HL-60 (cell line): ENCODE measurements at regions not wholly inside any gene's neighbourhood (a gene's known extent, or its start where the extent isn't known, plus 50 kb on each side); places are given as distances from the start of the nearest gene placed in this dataset.

Source experiments
- DNase-seq, 2 experiments: peaks; one replicate each; pipeline ENCODE4 v3.0.0-alpha.2; 2010 to 2020; ENCODE audit warnings: low read depth in 1 of 2, low spot score in 1 of 2
- H3K27ac ChIP-seq: fragments of 250-450 bp; sonication (Bioruptor Pico); replicated peaks from 2 replicates; pipeline ENCODE4 v1.5.1; 2020; ENCODE audit warnings: mild to moderate bottlenecking, moderate library complexity
- H3K27me3 ChIP-seq: fragments of 250-450 bp; sonication (Bioruptor Pico); 2 replicates; pipeline ENCODE4 v1.5.1; 2021; ENCODE audit warnings: mild to moderate bottlenecking, moderate library complexity; ENCODE audit not compliant: insufficient read depth, poor library complexity, severe bottlenecking
- H3K4me3 ChIP-seq: replicated peaks from 2 replicates; pipeline ENCODE4 v1.5.1; 2011; ENCODE audit warnings: mild to moderate bottlenecking, control low read depth, low read length; ENCODE audit not compliant: insufficient read depth
- CTCF ChIP-seq: IDR thresholded peaks from one replicate; pipeline ENCODE4 v1.5.1; 2011; ENCODE audit warnings: low read length, control low read depth, inconsistent platforms; ENCODE audit not compliant: insufficient read depth
- GABPA ChIP-seq: IDR thresholded peaks from 2 replicates; pipeline ENCODE4 v1.6.1; 2012; ENCODE audit warnings: low read depth
- POLR2AphosphoS5 ChIP-seq: IDR thresholded peaks from 2 replicates; pipeline ENCODE4 v1.6.1; 2012; ENCODE audit warnings: low read depth
- REST ChIP-seq: IDR thresholded peaks from 2 replicates; pipeline ENCODE4 v1.6.1; 2012; ENCODE audit warnings: low read depth; ENCODE audit not compliant: insufficient replicate concordance
- SPI1 ChIP-seq: IDR thresholded peaks from 2 replicates; pipeline ENCODE4 v1.6.1; 2012; ENCODE audit warnings: low read depth, mild to moderate bottlenecking, borderline replicate concordance

GRCh38 chr3:180543877-180544276 is 58.1 kb upstream of the TTC14 start:
- no peak for DNase-seq
- Histone ChIP-seq H3K4me3 (no peak overlapping the region), H3K27me3 (no peaks in the 10 kb centered on the region), H3K27ac (no peak overlapping the region)
- TF ChIP-seq REST (no peak), CTCF (no peak), GABPA (no peak), POLR2AphosphoS5 (no peak), SPI1 (no peak)

- no peak overlapping the region for H3K27ac ChIP-seq
- no peak for TF ChIP-seq REST
- TF ChIP-seq SPI1 = no peak
- TF ChIP-seq GABPA = no peak
- TF ChIP-seq POLR2AphosphoS5 = no peak
- no peak for TF ChIP-seq CTCF
These were observed 55.1 kb upstream of the TTC14 start for GRCh38 chr3:180546863-180547262.

GRCh38 chr3:180548050-180548449 is 53.9 kb upstream of the TTC14 start:
- no peak overlapping the region for H3K4me3 ChIP-seq
- no peak for DNase-seq
- TF ChIP-seq POLR2AphosphoS5 (no peak), REST (no peak), GABPA (no peak), SPI1 (no peak), CTCF (no peak)
- no peak overlapping the region for H3K27ac ChIP-seq
- H3K27me3 ChIP-seq = no peaks in the 10 kb centered on the region

More at GRCh38 chr3:180546863-180547262, 55.1 kb upstream of the TTC14 start:
- Histone ChIP-seq H3K4me3 (no peak overlapping the region), H3K27me3 (no peaks in the 10 kb centered on the region)
- DNase-seq = no peak
